ENCODE measurements at regions not wholly inside any gene's neighbourhood (a gene's known extent, or its start where the extent isn't known, plus 50 kb on each side); places are given as distances from the start of the nearest gene placed in this dataset.
A peak's percentile ranks its signal among the peaks of the same experiment; 100 is the strongest.
"Not testable (repeated sequence)": the region's sequence is repeated elsewhere in the genome, so short reads cannot be mapped to it uniquely, and the experiment has no call there.

DNA sequence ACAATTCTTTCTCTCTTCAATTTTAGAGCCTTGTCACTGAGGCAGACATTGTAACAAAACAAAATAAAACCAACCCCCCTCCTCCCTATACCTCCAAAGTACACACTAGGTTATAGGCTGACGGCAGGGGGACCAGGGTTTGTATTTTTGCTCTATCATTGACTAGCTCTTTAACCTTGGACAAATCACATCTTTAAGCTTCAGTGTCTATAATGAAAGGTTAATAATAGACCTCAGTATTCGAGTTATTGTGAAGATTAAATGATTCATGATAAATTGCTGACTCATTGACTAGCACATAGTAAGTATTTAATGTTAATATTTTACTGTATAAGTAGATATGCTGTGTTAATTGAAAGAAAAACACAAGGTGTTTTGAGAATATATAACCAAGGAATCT lies 1267.6 kb upstream of the ADGRL2 start:
- H3K27me3 ChIP-seq (ENCODE audit: control insufficient read depth in 5 of 5, insufficient read depth in 4 of 5, low read length in 5 of 5), result no peaks in the 10 kb centered on the region
- peaks cover 0 to 4% (median 0%) of the 10 kb centered on the region in 5 donors for H3K4me1 ChIP-seq (ENCODE audit: control insufficient read depth in 5 of 5, insufficient read depth in 5 of 5, low read length in 5 of 5)
- H3K36me3 ChIP-seq (ENCODE audit: control insufficient read depth in 5 of 5, insufficient read depth in 5 of 5, low read length in 5 of 5), result no peaks in the 10 kb centered on the region
- H3K4me3 ChIP-seq (ENCODE audit: low read depth in 1 of 5, low read length in 5 of 5), result no peak overlapping the region
- H3K9ac ChIP-seq (ENCODE audit: low read length in 5 of 5), result no peak overlapping the region
- no peaks in the 10 kb centered on the region for H3K9me3 ChIP-seq (ENCODE audit: control insufficient read depth in 5 of 5, low read length in 5 of 5)
- no peak overlapping the region for H3K27ac ChIP-seq (ENCODE audit: low read depth, low read length)

DNA sequence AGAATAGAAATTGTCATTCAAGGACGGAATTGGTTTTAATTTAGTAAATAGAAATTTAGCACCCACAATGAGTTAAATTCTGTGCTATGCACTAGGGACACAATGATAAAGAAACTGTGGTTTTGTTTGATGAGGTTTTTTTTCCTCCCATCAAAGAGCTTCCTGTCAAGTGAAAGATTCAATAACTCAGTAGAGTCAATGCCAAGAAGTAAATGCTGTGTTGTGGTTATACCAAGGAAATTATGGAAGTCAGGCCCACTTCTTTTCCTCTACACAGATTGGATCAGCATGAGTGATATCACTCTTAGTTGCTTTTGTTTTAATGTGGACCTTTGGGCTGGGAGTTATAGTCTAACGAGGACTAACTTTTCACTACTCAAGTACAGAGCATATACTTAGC lies 1269.6 kb upstream of the ADGRL2 start:
- Histone ChIP-seq H3K4me1 (ENCODE audit: control insufficient read depth in 5 of 5, insufficient read depth in 5 of 5, low read length in 5 of 5) (peaks cover 0 to 4% (median 0%) of the 10 kb centered on the region in 5 donors), H3K9me3 (ENCODE audit: control insufficient read depth in 5 of 5, low read length in 5 of 5) (no peaks in the 10 kb centered on the region), H3K9ac (ENCODE audit: low read length in 5 of 5) (no peak overlapping the region), H3K4me3 (ENCODE audit: low read depth in 1 of 5, low read length in 5 of 5) (no peak overlapping the region), H3K36me3 (ENCODE audit: control insufficient read depth in 5 of 5, insufficient read depth in 5 of 5, low read length in 5 of 5) (no peaks in the 10 kb centered on the region), H3K27ac (ENCODE audit: low read depth, low read length) (no peak overlapping the region), H3K27me3 (ENCODE audit: control insufficient read depth in 5 of 5, insufficient read depth in 4 of 5, low read length in 5 of 5) (no peaks in the 10 kb centered on the region)

DNA sequence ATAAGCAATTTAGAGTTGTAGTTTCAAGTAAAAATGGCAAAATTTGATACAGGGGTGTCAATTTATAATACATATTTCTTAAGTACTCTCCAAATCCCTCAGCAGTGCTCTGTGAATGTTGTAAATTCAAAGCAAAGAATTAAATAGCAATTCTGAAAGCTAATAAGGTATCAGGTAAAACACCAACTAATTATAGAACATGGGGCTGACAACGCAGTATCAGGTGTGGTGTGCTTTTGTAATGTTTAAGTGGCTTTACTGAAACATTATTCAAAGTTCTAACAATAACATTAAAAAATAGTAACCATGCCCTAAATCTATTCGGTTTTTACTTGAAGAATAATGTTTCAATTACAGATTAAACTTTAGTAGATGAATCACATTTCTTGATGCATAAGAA lies 1271.2 kb upstream of the ADGRL2 start:
- Histone ChIP-seq H3K9me3 (ENCODE audit: control insufficient read depth in 5 of 5, low read length in 5 of 5) (no peaks in the 10 kb centered on the region), H3K4me1 (ENCODE audit: control insufficient read depth in 5 of 5, insufficient read depth in 5 of 5, low read length in 5 of 5) (peaks cover 0 to 4% (median 0%) of the 10 kb centered on the region in 5 donors), H3K9ac (ENCODE audit: low read length in 5 of 5) (no peak overlapping the region), H3K36me3 (ENCODE audit: control insufficient read depth in 5 of 5, insufficient read depth in 5 of 5, low read length in 5 of 5) (no peaks in the 10 kb centered on the region), H3K27me3 (ENCODE audit: control insufficient read depth in 5 of 5, insufficient read depth in 4 of 5, low read length in 5 of 5) (no peaks in the 10 kb centered on the region), H3K4me3 (ENCODE audit: low read depth in 1 of 5, low read length in 5 of 5) (no peak overlapping the region), H3K27ac (ENCODE audit: low read depth, low read length) (no peak overlapping the region)

DNA sequence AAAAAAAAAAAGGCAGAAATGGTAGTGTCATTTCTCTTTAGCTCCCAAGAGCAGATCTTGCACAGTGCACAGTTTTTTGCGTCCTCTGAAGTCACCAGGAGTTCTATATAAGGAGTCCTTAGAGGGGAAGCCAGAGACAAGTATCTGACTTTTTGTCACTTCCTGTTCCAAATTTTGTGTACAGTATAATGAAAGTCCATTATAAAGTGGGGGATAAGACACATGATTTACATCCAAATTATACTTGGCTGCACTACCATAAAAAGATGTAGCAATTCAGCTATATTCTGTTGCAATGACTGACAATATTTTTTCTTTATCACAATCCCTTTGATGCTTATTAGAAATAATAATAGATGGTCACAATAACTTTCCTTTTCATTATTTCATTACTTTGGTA lies 1276.9 kb upstream of the ADGRL2 start:
- Histone ChIP-seq H3K4me3 (ENCODE audit: low read depth in 1 of 5, low read length in 5 of 5) (no peak overlapping the region), H3K4me1 (ENCODE audit: control insufficient read depth in 5 of 5, insufficient read depth in 5 of 5, low read length in 5 of 5) (peaks cover 0 to 8% (median 0%) of the 10 kb centered on the region in 5 donors), H3K9me3 (ENCODE audit: control insufficient read depth in 5 of 5, low read length in 5 of 5) (no peaks in the 10 kb centered on the region), H3K27me3 (ENCODE audit: control insufficient read depth in 5 of 5, insufficient read depth in 4 of 5, low read length in 5 of 5) (no peaks in the 10 kb centered on the region), H3K36me3 (ENCODE audit: control insufficient read depth in 5 of 5, insufficient read depth in 5 of 5, low read length in 5 of 5) (no peaks in the 10 kb centered on the region), H3K27ac (ENCODE audit: low read depth, low read length) (no peak overlapping the region), H3K9ac (ENCODE audit: low read length in 5 of 5) (no peak overlapping the region)

DNA sequence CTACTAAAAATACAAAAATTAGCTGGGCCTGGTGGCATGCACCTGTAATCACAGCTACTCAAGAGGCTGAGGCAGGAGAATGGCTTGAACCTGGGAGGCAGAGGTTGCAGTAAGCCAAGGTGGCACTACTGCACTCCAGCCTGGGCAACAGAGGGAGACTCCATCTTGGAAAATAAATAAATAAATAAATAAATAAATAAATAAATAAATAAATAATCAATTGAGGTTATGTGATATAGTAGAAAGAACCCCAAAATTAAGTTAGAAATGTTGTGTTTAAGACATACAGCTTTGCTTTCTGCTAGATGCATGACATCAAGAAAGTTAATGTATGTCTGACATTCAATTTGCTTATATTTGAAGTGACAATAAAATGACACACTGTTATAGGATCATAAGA lies 1277.7 kb upstream of the ADGRL2 start:
- not testable (repeated sequence) for H3K36me3 ChIP-seq (ENCODE audit: control insufficient read depth in 5 of 5, insufficient read depth in 5 of 5, low read length in 5 of 5); H3K4me3 ChIP-seq (ENCODE audit: low read depth in 1 of 5, low read length in 5 of 5); H3K4me1 ChIP-seq (ENCODE audit: control insufficient read depth in 5 of 5, insufficient read depth in 5 of 5, low read length in 5 of 5); H3K27me3 ChIP-seq (ENCODE audit: control insufficient read depth in 5 of 5, insufficient read depth in 4 of 5, low read length in 5 of 5); H3K27ac ChIP-seq (ENCODE audit: low read depth, low read length); H3K9ac ChIP-seq (ENCODE audit: low read length in 5 of 5); H3K9me3 ChIP-seq (ENCODE audit: control insufficient read depth in 5 of 5, low read length in 5 of 5)

DNA sequence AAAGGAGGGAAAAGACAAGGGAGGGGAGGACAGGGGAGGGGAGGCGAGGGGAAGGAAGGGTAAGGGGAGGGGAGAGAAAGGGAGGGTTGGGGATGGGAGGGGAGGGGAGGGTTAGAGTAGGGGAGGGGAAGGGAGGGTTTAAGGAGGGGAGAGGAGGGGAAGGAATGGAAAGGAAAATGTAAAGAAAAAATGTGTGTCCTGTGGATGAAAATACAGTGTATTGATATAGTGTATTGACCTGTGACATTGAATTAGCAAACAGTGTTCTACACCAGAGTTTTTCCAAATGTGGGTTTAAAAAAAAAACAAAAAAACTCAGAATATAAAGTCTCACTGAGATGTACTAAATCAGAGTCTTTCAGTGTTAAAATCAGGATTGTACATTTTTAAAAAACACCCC lies 1279.8 kb upstream of the ADGRL2 start:
- no peak overlapping the region for H3K4me3 ChIP-seq (ENCODE audit: low read depth in 1 of 5, low read length in 5 of 5)
- no peak overlapping the region for H3K27ac ChIP-seq (ENCODE audit: low read depth, low read length)
- H3K9me3 ChIP-seq (ENCODE audit: control insufficient read depth in 5 of 5, low read length in 5 of 5), result no peaks in the 10 kb centered on the region
- H3K27me3 ChIP-seq (ENCODE audit: control insufficient read depth in 5 of 5, insufficient read depth in 4 of 5, low read length in 5 of 5), result no peaks in the 10 kb centered on the region
- peaks cover 0 to 8% (median 0%) of the 10 kb centered on the region in 5 donors for H3K4me1 ChIP-seq (ENCODE audit: control insufficient read depth in 5 of 5, insufficient read depth in 5 of 5, low read length in 5 of 5)
- no peaks in the 10 kb centered on the region for H3K36me3 ChIP-seq (ENCODE audit: control insufficient read depth in 5 of 5, insufficient read depth in 5 of 5, low read length in 5 of 5)
- H3K9ac ChIP-seq (ENCODE audit: low read length in 5 of 5), result no peak overlapping the region

DNA sequence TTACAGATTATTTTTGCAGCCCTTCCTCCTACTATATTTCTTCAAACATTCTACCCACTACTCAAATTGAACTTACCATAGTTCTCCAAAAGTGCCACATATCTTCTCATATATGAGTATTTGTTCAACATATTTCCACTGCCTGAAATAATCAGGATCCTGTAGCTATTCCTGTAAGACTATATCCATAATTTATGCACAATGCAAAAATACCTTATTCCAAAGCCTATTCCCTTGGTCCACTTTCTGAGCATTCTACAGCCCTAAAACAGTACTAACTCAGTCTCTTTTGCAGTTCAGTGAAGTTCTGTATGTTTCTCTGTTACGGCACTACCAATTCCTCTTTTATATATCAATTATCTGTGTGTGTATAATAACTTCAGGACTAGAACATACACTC lies 1283.7 kb upstream of the ADGRL2 start:
- Histone ChIP-seq H3K9me3 (ENCODE audit: control insufficient read depth in 5 of 5, low read length in 5 of 5) (no peaks in the 10 kb centered on the region), H3K4me3 (ENCODE audit: low read depth in 1 of 5, low read length in 5 of 5) (no peak overlapping the region), H3K9ac (ENCODE audit: low read length in 5 of 5) (no peak overlapping the region), H3K27ac (ENCODE audit: low read depth, low read length) (no peak overlapping the region), H3K4me1 (ENCODE audit: control insufficient read depth in 5 of 5, insufficient read depth in 5 of 5, low read length in 5 of 5) (no peaks in the 10 kb centered on the region), H3K36me3 (ENCODE audit: control insufficient read depth in 5 of 5, insufficient read depth in 5 of 5, low read length in 5 of 5) (no peaks in the 10 kb centered on the region), H3K27me3 (ENCODE audit: control insufficient read depth in 5 of 5, insufficient read depth in 4 of 5, low read length in 5 of 5) (no peaks in the 10 kb centered on the region)

DNA sequence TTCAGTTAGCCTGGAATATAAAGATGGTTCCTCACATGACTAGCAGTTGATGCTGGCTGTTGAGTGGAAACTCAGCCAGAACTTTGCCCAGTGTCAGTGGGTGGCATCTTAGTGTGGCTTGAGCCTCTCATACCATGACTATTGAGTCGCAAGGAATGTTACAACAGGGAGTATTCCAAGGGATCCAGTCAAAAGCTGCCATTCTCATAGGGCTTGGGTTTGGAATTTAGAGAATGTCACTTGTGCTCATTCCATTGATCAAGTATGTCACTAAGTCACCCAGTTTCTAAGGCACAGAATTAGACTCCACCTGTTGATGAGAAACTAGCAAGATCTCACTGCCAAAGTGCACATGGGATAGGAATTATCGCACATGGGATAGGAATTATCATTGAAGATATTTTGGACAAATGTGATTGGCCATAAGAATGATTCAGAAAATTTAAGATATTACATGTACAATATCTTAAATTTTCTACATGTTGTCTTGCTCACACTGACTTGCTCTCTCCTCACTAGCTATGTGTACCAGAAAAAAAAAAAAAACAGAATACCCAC lies 1290.7 kb upstream of the ADGRL2 start:
- Histone ChIP-seq H3K4me1 (ENCODE audit: control insufficient read depth in 5 of 5, insufficient read depth in 5 of 5, low read length in 5 of 5) (no peaks in the 10 kb centered on the region), H3K27me3 (ENCODE audit: control insufficient read depth in 5 of 5, insufficient read depth in 4 of 5, low read length in 5 of 5) (no peaks in the 10 kb centered on the region), H3K4me3 (ENCODE audit: low read depth in 1 of 5, low read length in 5 of 5) (no peak overlapping the region), H3K27ac (ENCODE audit: low read depth, low read length) (no peak overlapping the region), H3K36me3 (ENCODE audit: control insufficient read depth in 5 of 5, insufficient read depth in 5 of 5, low read length in 5 of 5) (no peaks in the 10 kb centered on the region), H3K9me3 (ENCODE audit: control insufficient read depth in 5 of 5, low read length in 5 of 5) (no peaks in the 10 kb centered on the region), H3K9ac (ENCODE audit: low read length in 5 of 5) (no peak overlapping the region)

DNA sequence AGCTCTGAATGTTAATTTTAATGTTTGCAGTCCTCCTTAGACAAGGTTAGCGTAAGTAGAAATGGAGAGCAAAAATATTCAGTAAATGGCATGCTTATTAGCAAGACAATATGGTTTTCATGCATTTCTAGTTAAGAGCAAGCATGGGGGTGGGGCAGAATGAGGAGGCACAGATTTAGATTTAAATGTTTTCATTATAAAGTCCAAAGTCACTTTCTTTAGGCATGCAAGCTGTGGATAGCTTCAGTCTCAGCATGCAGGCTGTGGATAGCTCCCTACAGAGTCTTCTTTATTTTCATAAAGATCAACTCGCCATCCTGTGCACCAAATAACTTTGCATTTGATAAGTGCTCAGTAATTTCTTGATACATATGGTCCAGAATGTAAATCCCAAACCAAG lies 1294.5 kb upstream of the ADGRL2 start:
- H3K4me1 ChIP-seq (ENCODE audit: control insufficient read depth in 5 of 5, insufficient read depth in 5 of 5, low read length in 5 of 5), result no peaks in the 10 kb centered on the region
- H3K9ac ChIP-seq (ENCODE audit: low read length in 5 of 5), result no peak overlapping the region
- no peaks in the 10 kb centered on the region for H3K9me3 ChIP-seq (ENCODE audit: control insufficient read depth in 5 of 5, low read length in 5 of 5)
- no peak overlapping the region for H3K4me3 ChIP-seq (ENCODE audit: low read depth in 1 of 5, low read length in 5 of 5)
- H3K27me3 ChIP-seq (ENCODE audit: control insufficient read depth in 5 of 5, insufficient read depth in 4 of 5, low read length in 5 of 5), result no peaks in the 10 kb centered on the region
- no peak overlapping the region for H3K27ac ChIP-seq (ENCODE audit: low read depth, low read length)
- no peaks in the 10 kb centered on the region for H3K36me3 ChIP-seq (ENCODE audit: control insufficient read depth in 5 of 5, insufficient read depth in 5 of 5, low read length in 5 of 5)

DNA sequence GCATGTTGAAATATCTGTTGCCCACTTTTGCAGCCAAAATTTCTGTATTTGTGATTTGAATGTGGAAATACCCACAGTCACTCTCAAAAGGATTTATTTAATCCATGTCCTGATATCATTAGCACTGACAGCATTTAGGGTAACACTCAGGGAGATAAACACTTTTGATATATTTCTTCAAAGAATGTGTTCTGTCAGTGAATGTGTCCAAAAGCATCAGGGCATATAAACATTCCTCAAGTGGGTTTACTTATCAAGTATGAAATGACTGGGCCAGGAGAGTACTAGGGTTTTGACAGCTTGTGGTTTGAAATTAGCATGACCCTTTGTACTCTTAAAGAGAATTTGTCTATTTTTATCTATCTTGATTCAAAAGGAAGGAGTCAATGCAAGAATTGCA lies 1302.1 kb upstream of the ADGRL2 start:
- Histone ChIP-seq H3K9ac (ENCODE audit: low read length in 5 of 5) (peak overlapping the region in 1 of 5 donors; percentile 25), H3K36me3 (ENCODE audit: control insufficient read depth in 5 of 5, insufficient read depth in 5 of 5, low read length in 5 of 5) (no peaks in the 10 kb centered on the region), H3K27me3 (ENCODE audit: control insufficient read depth in 5 of 5, insufficient read depth in 4 of 5, low read length in 5 of 5) (no peaks in the 10 kb centered on the region), H3K9me3 (ENCODE audit: control insufficient read depth in 5 of 5, low read length in 5 of 5) (peaks cover 0 to 5% (median 0%) of the 10 kb centered on the region in 5 donors), H3K27ac (ENCODE audit: low read depth, low read length) (no peak overlapping the region), H3K4me3 (ENCODE audit: low read depth in 1 of 5, low read length in 5 of 5) (no peak overlapping the region), H3K4me1 (ENCODE audit: control insufficient read depth in 5 of 5, insufficient read depth in 5 of 5, low read length in 5 of 5) (peaks cover 0 to 6% (median 0%) of the 10 kb centered on the region in 5 donors)

DNA sequence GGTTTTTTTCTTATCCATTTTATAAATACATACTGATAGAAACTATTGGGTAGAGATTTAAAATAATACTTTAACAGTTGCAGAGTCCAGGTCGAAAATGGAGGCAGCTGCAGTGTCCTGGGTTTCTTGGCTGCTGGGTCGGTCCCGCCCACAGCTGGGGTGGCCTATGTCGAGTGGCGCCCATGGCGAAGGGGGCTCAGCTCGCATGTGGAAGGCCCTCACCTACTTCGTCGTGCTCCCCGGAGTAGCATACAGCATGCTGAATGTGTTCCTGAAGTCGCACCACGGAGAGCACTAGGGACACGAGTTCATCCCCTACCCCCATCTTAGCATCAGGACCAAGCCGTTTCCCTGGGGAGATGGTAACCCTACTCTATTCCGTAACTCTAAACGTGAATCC lies 1304.9 kb upstream of the ADGRL2 start:
- Histone ChIP-seq H3K36me3 (ENCODE audit: control insufficient read depth in 5 of 5, insufficient read depth in 5 of 5, low read length in 5 of 5) (no peaks in the 10 kb centered on the region), H3K27me3 (ENCODE audit: control insufficient read depth in 5 of 5, insufficient read depth in 4 of 5, low read length in 5 of 5) (no peaks in the 10 kb centered on the region), H3K9me3 (ENCODE audit: control insufficient read depth in 5 of 5, low read length in 5 of 5) (peaks cover 0 to 5% (median 0%) of the 10 kb centered on the region in 5 donors), H3K9ac (ENCODE audit: low read length in 5 of 5) (no peak overlapping the region), H3K4me3 (ENCODE audit: low read depth in 1 of 5, low read length in 5 of 5) (no peak overlapping the region), H3K27ac (ENCODE audit: low read depth, low read length) (no peak overlapping the region), H3K4me1 (ENCODE audit: control insufficient read depth in 5 of 5, insufficient read depth in 5 of 5, low read length in 5 of 5) (peaks cover 0 to 6% (median 0%) of the 10 kb centered on the region in 5 donors)
